SK-N-SH (cell line): ENCODE measurements at regions not wholly inside any gene's neighbourhood (a gene's known extent, or its start where the extent isn't known, plus 50 kb on each side); places are given as distances from the start of the nearest gene placed in this dataset.

Experiments
- CHD2 ChIP-seq: fragments of 150-350 bp; IDR thresholded peaks from 2 replicates; pipeline ENCODE4 v1.6.1; 2018; ENCODE audit warnings: low read length; ENCODE audit not compliant: partially characterized antibody
- EP300 ChIP-seq, 2 experiments: IDR thresholded peaks; 2 replicates each; pipeline versions ENCODE4 v1.4.0 to v1.6.1; 2012; ENCODE audit warnings: borderline replicate concordance in 1 of 2, low read depth in 1 of 2, low read length in 1 of 2
- FOSL2 ChIP-seq: IDR thresholded peaks from 2 replicates; pipeline ENCODE4 v1.4.0; 2012; ENCODE audit warnings: low read depth, mild to moderate bottlenecking, moderate library complexity, borderline replicate concordance
- FOXM1 ChIP-seq: IDR thresholded peaks from 2 replicates; pipeline ENCODE4 v1.4.0; 2012; ENCODE audit warnings: low read depth, mild to moderate bottlenecking
- NFIC ChIP-seq: IDR thresholded peaks from 2 replicates; pipeline ENCODE4 v1.4.0; 2012; ENCODE audit warnings: borderline replicate concordance
- POLR2AphosphoS5 ChIP-seq: IDR thresholded peaks from 2 replicates; pipeline ENCODE4 v1.6.1; 2012; ENCODE audit warnings: low read depth, low read length
- RAD21 ChIP-seq: IDR thresholded peaks from 2 replicates; pipeline ENCODE4 v1.6.1; 2012; ENCODE audit warnings: mild to moderate bottlenecking, low read length
- TEAD4 ChIP-seq: IDR thresholded peaks from 2 replicates; pipeline ENCODE4 v1.4.0; 2012; ENCODE audit warnings: mild to moderate bottlenecking, borderline replicate concordance; ENCODE audit not compliant: insufficient read depth
- YY1 ChIP-seq: IDR thresholded peaks from 2 replicates; pipeline ENCODE4 v1.4.0; 2012; ENCODE audit warnings: low read depth, mild to moderate bottlenecking
- TF ChIP-seq, protein P1 (sequence below): fragments of 200-600 bp; sonication (generic); IDR thresholded peaks from 2 replicates; pipeline ENCODE4 v1.6.1; 2017; ENCODE audit warnings: antibody characterized with exemption, mild to moderate bottlenecking, moderate library complexity
- TF ChIP-seq, protein P2 (sequence below): IDR thresholded peaks from 2 replicates; pipeline ENCODE4 v1.4.0; 2012; ENCODE audit warnings: low read depth

DNA sequence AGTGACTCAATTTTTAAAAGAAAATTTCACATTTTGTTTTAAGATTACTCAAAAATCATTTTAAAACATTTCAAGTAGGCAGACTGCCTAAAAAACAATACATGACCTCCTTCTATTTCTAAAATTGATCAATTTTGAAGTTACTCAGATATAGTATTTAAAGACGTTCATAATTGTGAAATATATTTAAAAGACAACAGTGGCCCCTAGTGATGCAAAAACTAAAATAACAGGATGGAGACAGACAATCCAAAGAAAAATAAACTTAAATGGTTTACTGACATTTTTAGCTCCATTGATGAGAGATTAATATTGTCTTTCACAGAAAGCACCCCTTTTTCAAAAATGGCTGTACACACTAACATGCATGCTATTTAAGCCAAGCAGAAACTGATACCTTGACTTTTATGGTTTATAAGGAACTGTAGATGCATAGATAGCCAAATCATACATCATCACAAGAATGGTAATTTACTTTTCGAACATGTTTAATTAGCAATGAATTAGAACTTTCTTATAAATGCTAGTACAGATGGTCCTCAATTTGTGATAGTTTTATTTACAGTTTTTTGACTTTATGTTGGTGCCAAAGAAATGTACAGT, 69.8 kb upstream of the FAT4 start:
- TF ChIP-seq NFIC = no peak
- TF ChIP-seq, protein P1, sequence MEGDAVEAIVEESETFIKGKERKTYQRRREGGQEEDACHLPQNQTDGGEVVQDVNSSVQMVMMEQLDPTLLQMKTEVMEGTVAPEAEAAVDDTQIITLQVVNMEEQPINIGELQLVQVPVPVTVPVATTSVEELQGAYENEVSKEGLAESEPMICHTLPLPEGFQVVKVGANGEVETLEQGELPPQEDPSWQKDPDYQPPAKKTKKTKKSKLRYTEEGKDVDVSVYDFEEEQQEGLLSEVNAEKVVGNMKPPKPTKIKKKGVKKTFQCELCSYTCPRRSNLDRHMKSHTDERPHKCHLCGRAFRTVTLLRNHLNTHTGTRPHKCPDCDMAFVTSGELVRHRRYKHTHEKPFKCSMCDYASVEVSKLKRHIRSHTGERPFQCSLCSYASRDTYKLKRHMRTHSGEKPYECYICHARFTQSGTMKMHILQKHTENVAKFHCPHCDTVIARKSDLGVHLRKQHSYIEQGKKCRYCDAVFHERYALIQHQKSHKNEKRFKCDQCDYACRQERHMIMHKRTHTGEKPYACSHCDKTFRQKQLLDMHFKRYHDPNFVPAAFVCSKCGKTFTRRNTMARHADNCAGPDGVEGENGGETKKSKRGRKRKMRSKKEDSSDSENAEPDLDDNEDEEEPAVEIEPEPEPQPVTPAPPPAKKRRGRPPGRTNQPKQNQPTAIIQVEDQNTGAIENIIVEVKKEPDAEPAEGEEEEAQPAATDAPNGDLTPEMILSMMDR = peak; percentile 70
- TF ChIP-seq, protein P2, sequence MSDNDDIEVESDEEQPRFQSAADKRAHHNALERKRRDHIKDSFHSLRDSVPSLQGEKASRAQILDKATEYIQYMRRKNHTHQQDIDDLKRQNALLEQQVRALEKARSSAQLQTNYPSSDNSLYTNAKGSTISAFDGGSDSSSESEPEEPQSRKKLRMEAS = no peak
- no peak for TF ChIP-seq EP300 (IDR thresholded peaks at IDR 0.05; ENCODE audit: borderline replicate concordance in 1 of 2, low read depth in 1 of 2, low read length in 1 of 2)
- no peak for TF ChIP-seq CHD2
- no peak for TF ChIP-seq FOSL2
- no peak for TF ChIP-seq POLR2AphosphoS5
- no peak for TF ChIP-seq FOXM1
- TF ChIP-seq TEAD4 = no peak
- TF ChIP-seq YY1 = no peak
- peak; percentile 71 for TF ChIP-seq RAD21
